ENCODE measurements at regions not wholly inside any gene's neighbourhood (a gene's known extent, or its start where the extent isn't known, plus 50 kb on each side); places are given as distances from the start of the nearest gene placed in this dataset.

DNA sequence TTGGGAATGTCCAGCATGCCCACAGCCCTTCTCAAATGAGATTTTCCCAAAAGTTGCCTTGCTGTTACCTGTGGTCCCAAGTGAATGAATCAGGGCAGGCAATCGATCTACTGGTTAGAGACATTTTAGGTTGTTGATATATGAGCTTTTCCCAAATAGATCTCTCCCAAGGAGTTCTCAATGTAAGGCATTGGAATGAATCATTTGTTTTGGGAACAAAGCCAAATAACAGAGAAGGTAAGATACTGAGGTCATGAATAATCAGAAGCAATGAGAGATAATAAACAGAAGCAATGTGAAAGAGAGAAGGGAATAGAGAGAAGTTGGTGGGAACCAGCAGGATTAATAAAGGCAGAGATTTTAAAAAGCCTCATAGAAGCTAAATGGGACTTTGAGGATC is 93.6 kb upstream of the FER start (continued):
- TF ChIP-seq ZBTB33 (IDR thresholded peaks at IDR 0.05; ENCODE audit: extremely low read depth, insufficient replicate concordance, low read length) (no peak), ELF1 (IDR thresholded peaks at IDR 0.05; ENCODE audit: borderline replicate concordance, low read depth) (no peak), EGR1 (IDR thresholded peaks at IDR 0.05; ENCODE audit: low read depth) (no peak)

DNA sequence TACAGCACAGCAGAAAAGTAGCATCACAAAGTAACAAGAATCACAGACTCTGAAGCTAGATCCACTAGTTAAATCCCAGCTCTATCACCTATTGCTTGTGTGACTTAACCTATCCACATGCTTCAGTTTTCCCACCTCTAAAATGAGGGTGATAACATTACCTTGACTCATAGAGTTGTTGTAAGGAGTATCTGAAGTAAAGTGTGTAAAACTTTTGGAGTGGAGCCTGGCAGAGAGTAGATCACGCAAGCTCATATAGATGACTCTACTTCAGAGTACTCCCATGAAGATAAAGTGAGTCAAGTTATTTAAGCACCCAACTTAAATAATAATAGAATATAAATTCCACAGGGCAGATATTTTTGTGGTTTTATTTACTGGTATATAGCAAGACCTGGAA is 94.5 kb upstream of the FER start:
- no peak for TF ChIP-seq SP1 (IDR thresholded peaks at IDR 0.05; ENCODE audit: low read depth)
- no peak for TF ChIP-seq REST (IDR thresholded peaks at IDR 0.05; ENCODE audit: low read depth)
- TF ChIP-seq, protein P1, sequence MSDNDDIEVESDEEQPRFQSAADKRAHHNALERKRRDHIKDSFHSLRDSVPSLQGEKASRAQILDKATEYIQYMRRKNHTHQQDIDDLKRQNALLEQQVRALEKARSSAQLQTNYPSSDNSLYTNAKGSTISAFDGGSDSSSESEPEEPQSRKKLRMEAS (IDR thresholded peaks at IDR 0.05), result no peak
- no peak for TF ChIP-seq CBX3 (IDR thresholded peaks at IDR 0.05; ENCODE audit: low read depth)
- no peak for TF ChIP-seq JUND (IDR thresholded peaks at IDR 0.05)
- no peak for TF ChIP-seq ZNF274 (IDR thresholded peaks at IDR 0.05; ENCODE audit: low read depth, low read length)
- no peak for TF ChIP-seq EZH2phosphoT487 (IDR thresholded peaks at IDR 0.05; ENCODE audit: borderline replicate concordance)
- no peak for TF ChIP-seq RAD21 (IDR thresholded peaks at IDR 0.05; ENCODE audit: low read depth)
- TF ChIP-seq EZH2 (IDR thresholded peaks at IDR 0.05), result no peak
- TF ChIP-seq SRF (IDR thresholded peaks at IDR 0.05; ENCODE audit: low read depth), result no peak
- no peak for TF ChIP-seq YY1 (IDR thresholded peaks at IDR 0.05; ENCODE audit: extremely low read depth, insufficient replicate concordance, low read depth, low read length)
- CTCF ChIA-PET, result interaction anchor here (1.1 kb wide), 1 partner anchor 11 kb away, joined by 5 read pairs; no protein-coding TSS in a partner anchor
- Histone ChIP-seq H3K9ac (ENCODE audit: low read length) (no peak overlapping the region), H3K4me2 (ENCODE audit: low read length) (no peak overlapping the region), H3K27me3 (ENCODE audit: insufficient read depth, low read length) (no peaks in the 10 kb centered on the region), H4K20me1 (ENCODE audit: insufficient read depth) (no peaks in the 10 kb centered on the region), H3K9me3 (ENCODE audit: control insufficient read depth in 1 of 2, insufficient read depth in 1 of 2, low read depth in 1 of 2, low read length in 2 of 2) (no peaks in the 10 kb centered on the region), H3K36me3 (ENCODE audit: control insufficient read depth in 1 of 2, insufficient read depth in 2 of 2, low read length in 2 of 2) (no peaks in the 10 kb centered on the region), H3K4me3 (replicated peaks in 1 of 2; ENCODE audit: low read depth in 1 of 2, low read length in 2 of 2) (no peak overlapping the region), H3K4me1 (ENCODE audit: control insufficient read depth in 1 of 2, insufficient read depth in 2 of 2, low read length in 2 of 2) (no peaks in the 10 kb centered on the region), H3K27ac (ENCODE audit: low read depth, low read length) (no peak overlapping the region), H2AFZ (ENCODE audit: low read depth, low read length, poor library complexity, severe bottlenecking) (no peak overlapping the region), H3K79me2 (ENCODE audit: insufficient read depth, low read length) (no peaks in the 10 kb centered on the region), H3K9me2 (ENCODE audit: insufficient read depth) (no peaks in the 10 kb centered on the region)
- RAD21 ChIA-PET (ENCODE audit: low non-redundant PET in 1 of 2, low total read pairs in 2 of 2, uncharacterized antibody in 2 of 2, unreplicated experiment in 2 of 2), result no interaction called here
- ATAC-seq (no peak), DNase-seq (ENCODE audit: low read depth, low spot score) (no peak)
- BruUV-seq (replicated peaks), result no TSS peak
- intact Hi-C loops (cut with micrococcal nuclease), result no loop called here
- POLR2A ChIA-PET, result no interaction called here
